LoVo (cell line): ENCODE measurements at regions not wholly inside any gene's neighbourhood (a gene's known extent, or its start where the extent isn't known, plus 50 kb on each side); places are given as distances from the start of the nearest gene placed in this dataset.

ENCODE experiments used
- DNase-seq: peaks from one replicate; pipeline ENCODE4 v3.0.0-alpha.2; 2016; ENCODE audit warnings: low spot score

GRCh38 chr2:150417278-150417677, 70.2 kb downstream of the RND3 start:
- DNase-seq, result no peak

GRCh38 chr2:150415022-150415421, 72.4 kb downstream of the RND3 start:
- DNase-seq, result no peak

GRCh38 chr2:150413910-150414309, 73.6 kb downstream of the RND3 start:
- no peak for DNase-seq

GRCh38 chr2:150413366-150413765, 74.1 kb downstream of the RND3 start:
- DNase-seq, result no peak

DNA sequence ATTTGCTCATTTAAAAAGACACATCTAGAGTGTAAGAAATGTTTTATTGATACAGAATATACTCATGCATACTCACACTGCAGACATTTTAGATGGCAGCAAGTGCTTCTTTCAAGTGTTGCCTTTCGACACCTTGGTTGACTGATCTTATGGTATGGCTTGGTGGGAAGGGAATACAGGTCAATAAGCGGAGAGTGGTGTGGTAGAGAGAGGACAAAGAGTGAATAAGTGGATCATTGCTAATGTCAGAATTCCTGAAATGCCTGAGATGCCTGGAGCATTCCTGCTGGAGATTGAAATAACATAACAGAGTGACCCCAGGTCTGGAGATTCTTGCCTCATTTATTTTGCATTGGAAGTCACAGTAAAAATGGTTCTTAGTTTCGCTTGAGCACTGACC, 76.7 kb downstream of the RND3 start:
- DNase-seq, result no peak

DNA sequence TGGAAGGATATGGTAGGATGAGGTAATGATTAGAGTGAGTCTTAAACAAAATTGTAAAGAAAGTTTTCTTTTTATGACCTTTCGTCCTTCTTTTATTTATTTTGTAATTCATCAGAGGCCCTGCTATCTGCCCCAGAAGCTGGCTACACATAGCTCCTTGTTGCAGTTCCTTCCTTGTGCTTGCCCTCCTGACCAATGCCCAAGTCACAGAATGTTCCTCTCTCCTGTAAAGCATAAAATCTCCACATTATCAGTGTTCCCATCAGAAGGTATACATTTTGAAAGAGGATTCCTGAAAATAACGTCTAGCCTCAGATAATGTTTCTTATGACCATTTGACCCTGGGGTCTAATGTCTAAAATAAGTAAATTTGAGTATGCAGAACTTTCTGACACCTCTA, 78.3 kb downstream of the RND3 start:
- DNase-seq, result no peak

DNA sequence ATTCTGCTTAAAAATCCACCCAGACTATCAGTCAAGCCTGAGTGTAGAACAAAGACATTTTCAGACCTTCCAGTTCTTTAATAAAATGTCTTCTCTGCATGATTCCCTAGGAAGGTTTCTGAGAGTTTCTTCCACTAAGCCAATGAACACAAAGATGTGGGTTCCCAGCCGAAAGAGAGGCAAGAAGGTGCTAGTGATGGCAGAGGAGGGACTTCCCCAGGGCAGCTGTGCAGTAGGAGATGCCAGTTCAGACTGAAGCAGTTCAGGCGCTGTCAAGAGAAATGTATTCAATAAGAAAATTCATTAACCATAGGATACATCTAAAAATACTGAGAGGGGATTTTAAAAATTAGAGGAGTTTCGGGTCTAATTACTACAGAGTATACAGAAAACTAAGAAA, 83.3 kb downstream of the RND3 start:
- no peak for DNase-seq

- DNase-seq, result no peak
Observed at GRCh38 chr2:150403457-150403856, 84.0 kb downstream of the RND3 start.

DNA sequence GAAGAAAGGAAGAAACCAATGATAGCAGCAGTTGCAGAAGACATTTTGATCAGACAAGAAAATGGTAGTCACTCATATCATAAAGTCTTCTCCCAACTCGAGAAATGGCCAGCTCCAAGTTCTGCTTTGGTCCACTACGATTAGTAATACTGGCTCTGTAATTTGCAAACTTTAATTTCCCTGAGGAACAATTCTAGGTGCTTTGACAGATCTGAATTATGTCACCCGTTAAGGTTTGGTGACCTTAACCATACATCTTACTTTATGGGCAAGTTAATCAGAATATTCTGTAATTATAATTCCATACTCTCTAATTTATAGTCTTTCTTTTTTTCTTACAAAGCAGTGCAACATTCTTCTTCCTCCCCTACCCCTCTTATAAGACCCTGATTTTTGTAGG, 84.5 kb downstream of the RND3 start:
- no peak for DNase-seq

DNA sequence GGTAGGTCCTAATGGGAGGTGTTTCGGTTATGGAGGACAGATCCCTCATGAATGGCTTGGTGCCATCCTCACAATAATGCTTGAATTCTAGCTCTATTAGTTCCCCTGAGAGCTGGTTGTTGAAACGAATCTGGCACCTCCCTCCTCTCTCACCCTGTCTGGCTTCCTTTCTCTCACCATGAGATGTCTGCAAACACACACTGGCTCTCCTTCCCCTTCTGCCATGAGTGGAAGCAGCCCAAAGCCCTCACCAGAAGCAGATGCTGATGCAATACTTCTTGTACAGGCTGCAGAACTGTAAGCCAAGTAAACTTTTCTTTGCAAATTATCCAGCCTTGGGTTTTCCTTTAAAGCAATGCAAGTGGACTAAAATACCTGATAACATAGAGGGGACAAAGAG, 86.6 kb downstream of the RND3 start:
- no peak for DNase-seq

DNA sequence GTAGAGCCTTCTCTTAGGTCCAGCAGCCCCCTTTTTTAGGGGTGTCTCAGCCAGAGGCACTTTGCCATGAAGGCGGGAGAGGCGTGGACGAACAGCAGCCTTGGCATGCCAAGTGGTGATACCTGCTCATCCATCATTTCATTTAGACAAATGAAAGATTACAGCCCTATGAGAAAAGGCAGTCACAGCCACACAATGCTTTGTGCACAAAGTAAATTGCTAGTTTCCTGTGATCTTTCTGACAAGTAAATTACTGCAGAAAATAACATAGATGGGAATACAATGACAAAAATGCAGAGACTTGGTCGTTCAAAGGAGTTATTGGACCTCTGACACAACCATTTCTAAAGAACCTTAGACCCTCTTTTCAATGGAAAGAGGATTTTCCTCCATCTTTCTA, 94.9 kb downstream of the RND3 start:
- DNase-seq, result no peak

GRCh38 chr2:150391779-150392178, 95.7 kb downstream of the RND3 start:
- DNase-seq, result no peak

- DNase-seq, result no peak
Observed at GRCh38 chr2:150389447-150389846, 98.0 kb downstream of the RND3 start.

DNA sequence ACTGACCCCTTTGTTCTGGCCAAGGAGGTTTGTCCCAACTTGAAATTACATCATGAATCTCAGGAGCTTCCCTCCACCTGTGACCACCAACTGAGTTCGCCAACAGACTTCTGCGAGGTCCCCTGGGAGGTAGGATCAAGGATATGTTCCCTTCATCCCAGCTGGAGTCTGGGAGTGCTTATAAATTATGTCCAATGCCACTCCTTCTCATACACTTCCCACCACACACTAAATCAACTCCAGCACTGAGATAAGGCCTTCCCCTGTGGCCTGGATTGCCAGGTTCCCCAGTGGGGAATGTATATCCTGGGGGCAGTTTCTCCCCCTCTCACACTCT, 99.2 kb downstream of the RND3 start:
- DNase-seq, result no peak

- no peak for DNase-seq
Observed at GRCh38 chr2:150387586-150388288, 99.7 kb downstream of the RND3 start.

GRCh38 chr2:150385211-150385610, 102.3 kb downstream of the RND3 start:
- no peak for DNase-seq

DNA sequence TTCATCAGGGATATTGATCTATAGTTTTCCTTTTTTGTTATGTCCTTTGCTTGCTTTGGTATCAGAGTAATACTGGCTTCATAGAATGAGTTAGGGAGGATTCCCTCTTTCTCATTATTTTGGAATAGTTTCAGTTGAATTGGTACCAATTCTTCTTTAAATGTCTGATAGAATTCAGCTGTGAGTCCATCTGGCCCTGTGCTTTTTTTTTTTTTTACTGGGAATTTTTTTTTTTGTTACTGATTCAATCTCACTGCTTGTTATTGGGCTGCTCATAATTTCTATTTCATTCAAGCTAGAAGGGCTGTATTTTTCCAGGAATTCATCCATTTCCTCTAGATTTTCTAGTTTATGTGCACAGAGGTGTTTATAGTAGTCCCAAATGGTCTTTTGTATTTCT, 103.9 kb downstream of the RND3 start:
- no peak for DNase-seq

DNA sequence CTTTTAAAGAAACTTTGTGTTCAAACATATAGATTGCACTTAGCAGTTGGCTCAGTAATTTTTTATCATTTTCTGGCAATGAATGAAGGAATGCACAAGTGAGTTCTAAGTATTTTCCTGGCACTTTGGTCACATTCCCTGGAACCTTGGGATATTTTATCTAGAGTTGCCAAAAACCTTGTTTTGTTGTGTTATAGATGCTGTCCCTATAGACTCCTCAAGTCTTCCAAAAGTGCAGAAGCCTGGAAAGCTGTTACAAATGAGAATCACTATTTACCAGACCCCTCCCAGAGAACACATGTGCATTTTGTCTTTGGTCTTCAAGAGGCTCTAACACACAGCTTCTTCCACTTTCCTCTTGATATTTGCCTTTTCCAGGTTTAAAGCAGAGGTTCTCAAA, 108.3 kb downstream of the RND3 start:
- no peak for DNase-seq

- no peak for DNase-seq
Observed at GRCh38 chr2:150378686-150379085, 108.8 kb downstream of the RND3 start.

GRCh38 chr2:150376553-150377335, 110.7 kb downstream of the RND3 start:
- no peak for DNase-seq

GRCh38 chr2:150375333-150375732, 112.1 kb downstream of the RND3 start:
- no peak for DNase-seq

GRCh38 chr2:150374492-150374891, 113.0 kb downstream of the RND3 start:
- DNase-seq, result no peak

DNA sequence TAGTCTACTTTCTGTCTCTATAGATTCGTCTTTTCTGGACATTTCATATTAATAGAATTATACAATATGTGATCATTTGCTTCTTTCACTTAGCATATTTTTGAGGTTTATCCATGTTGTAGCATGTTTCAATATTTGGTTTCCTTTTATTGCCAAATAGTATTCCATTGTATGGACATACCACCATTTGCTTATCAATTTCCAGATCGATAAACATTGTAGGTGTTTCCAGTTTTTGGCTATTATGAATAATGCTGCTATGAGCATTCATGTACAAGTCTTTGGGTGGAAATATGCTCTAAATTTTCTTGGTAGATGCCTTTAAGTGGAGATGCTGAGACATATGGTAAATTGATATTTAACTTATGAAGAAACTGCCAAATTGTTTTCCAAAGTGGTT, 114.1 kb downstream of the RND3 start:
- DNase-seq, result no peak
